ENCODE measurements at regions not wholly inside any gene's neighbourhood (a gene's known extent, or its start where the extent isn't known, plus 50 kb on each side); places are given as distances from the start of the nearest gene placed in this dataset.

DNA sequence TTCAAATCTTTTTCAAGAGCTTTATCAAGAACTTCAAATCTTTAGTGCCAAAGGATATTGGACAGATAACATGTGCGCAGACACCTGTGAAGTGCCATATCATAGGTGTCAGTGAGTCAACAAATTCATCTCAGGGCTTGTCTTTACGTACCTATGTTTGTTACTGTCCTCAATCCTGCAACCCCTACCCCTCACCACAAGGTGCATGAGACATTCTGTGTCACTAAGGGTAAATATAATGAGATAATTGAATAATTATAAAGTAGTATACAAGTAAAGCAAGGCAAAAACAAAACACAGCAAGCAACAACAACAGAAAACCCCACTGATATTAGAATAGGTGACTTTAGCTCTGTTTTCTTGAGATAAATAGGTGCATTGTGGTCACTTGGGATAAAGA lies 1495.8 kb upstream of the TMEFF2 start:
- TF ChIP-seq TEAD4 (IDR thresholded peaks at IDR 0.05; ENCODE audit: borderline replicate concordance, insufficient read depth) (no peak), TAF1 (IDR thresholded peaks at IDR 0.05; ENCODE audit: borderline replicate concordance, low read depth, low read length) (no peak), GATA2 (CRISPR knock-in tag; IDR thresholded peaks at IDR 0.05) (no peak), POLR2AphosphoS5 (IDR thresholded peaks at IDR 0.05; ENCODE audit: low read depth, low read length) (no peak), RCOR1 (IDR thresholded peaks at IDR 0.05; ENCODE audit: low read length) (no peak), SIN3A (IDR thresholded peaks at IDR 0.05; ENCODE audit: borderline replicate concordance, low read depth, low read length) (no peak), NFIC (IDR thresholded peaks at IDR 0.05; ENCODE audit: borderline replicate concordance) (no peak), JUND (IDR thresholded peaks at IDR 0.05) (no peak), GABPA (IDR thresholded peaks at IDR 0.05; ENCODE audit: low read depth) (no peak)
- TF ChIP-seq, protein P1, sequence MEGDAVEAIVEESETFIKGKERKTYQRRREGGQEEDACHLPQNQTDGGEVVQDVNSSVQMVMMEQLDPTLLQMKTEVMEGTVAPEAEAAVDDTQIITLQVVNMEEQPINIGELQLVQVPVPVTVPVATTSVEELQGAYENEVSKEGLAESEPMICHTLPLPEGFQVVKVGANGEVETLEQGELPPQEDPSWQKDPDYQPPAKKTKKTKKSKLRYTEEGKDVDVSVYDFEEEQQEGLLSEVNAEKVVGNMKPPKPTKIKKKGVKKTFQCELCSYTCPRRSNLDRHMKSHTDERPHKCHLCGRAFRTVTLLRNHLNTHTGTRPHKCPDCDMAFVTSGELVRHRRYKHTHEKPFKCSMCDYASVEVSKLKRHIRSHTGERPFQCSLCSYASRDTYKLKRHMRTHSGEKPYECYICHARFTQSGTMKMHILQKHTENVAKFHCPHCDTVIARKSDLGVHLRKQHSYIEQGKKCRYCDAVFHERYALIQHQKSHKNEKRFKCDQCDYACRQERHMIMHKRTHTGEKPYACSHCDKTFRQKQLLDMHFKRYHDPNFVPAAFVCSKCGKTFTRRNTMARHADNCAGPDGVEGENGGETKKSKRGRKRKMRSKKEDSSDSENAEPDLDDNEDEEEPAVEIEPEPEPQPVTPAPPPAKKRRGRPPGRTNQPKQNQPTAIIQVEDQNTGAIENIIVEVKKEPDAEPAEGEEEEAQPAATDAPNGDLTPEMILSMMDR (IDR thresholded peaks at IDR 0.05), result no peak
- TF ChIP-seq, protein P2, sequence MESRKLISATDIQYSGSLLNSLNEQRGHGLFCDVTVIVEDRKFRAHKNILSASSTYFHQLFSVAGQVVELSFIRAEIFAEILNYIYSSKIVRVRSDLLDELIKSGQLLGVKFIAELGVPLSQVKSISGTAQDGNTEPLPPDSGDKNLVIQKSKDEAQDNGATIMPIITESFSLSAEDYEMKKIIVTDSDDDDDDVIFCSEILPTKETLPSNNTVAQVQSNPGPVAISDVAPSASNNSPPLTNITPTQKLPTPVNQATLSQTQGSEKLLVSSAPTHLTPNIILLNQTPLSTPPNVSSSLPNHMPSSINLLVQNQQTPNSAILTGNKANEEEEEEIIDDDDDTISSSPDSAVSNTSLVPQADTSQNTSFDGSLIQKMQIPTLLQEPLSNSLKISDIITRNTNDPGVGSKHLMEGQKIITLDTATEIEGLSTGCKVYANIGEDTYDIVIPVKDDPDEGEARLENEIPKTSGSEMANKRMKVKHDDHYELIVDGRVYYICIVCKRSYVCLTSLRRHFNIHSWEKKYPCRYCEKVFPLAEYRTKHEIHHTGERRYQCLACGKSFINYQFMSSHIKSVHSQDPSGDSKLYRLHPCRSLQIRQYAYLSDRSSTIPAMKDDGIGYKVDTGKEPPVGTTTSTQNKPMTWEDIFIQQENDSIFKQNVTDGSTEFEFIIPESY (IDR thresholded peaks at IDR 0.05; ENCODE audit: borderline replicate concordance, low read depth), result no peak
- TF ChIP-seq, protein P3, sequence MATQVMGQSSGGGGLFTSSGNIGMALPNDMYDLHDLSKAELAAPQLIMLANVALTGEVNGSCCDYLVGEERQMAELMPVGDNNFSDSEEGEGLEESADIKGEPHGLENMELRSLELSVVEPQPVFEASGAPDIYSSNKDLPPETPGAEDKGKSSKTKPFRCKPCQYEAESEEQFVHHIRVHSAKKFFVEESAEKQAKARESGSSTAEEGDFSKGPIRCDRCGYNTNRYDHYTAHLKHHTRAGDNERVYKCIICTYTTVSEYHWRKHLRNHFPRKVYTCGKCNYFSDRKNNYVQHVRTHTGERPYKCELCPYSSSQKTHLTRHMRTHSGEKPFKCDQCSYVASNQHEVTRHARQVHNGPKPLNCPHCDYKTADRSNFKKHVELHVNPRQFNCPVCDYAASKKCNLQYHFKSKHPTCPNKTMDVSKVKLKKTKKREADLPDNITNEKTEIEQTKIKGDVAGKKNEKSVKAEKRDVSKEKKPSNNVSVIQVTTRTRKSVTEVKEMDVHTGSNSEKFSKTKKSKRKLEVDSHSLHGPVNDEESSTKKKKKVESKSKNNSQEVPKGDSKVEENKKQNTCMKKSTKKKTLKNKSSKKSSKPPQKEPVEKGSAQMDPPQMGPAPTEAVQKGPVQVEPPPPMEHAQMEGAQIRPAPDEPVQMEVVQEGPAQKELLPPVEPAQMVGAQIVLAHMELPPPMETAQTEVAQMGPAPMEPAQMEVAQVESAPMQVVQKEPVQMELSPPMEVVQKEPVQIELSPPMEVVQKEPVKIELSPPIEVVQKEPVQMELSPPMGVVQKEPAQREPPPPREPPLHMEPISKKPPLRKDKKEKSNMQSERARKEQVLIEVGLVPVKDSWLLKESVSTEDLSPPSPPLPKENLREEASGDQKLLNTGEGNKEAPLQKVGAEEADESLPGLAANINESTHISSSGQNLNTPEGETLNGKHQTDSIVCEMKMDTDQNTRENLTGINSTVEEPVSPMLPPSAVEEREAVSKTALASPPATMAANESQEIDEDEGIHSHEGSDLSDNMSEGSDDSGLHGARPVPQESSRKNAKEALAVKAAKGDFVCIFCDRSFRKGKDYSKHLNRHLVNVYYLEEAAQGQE (IDR thresholded peaks at IDR 0.05; ENCODE audit: low read depth, low read length), result no peak
